ENCODE measurements at regions not wholly inside any gene's neighbourhood (a gene's known extent, or its start where the extent isn't known, plus 50 kb on each side); places are given as distances from the start of the nearest gene placed in this dataset.
"Not testable (repeated sequence)": the region's sequence is repeated elsewhere in the genome, so short reads cannot be mapped to it uniquely, and the experiment has no call there.

DNA sequence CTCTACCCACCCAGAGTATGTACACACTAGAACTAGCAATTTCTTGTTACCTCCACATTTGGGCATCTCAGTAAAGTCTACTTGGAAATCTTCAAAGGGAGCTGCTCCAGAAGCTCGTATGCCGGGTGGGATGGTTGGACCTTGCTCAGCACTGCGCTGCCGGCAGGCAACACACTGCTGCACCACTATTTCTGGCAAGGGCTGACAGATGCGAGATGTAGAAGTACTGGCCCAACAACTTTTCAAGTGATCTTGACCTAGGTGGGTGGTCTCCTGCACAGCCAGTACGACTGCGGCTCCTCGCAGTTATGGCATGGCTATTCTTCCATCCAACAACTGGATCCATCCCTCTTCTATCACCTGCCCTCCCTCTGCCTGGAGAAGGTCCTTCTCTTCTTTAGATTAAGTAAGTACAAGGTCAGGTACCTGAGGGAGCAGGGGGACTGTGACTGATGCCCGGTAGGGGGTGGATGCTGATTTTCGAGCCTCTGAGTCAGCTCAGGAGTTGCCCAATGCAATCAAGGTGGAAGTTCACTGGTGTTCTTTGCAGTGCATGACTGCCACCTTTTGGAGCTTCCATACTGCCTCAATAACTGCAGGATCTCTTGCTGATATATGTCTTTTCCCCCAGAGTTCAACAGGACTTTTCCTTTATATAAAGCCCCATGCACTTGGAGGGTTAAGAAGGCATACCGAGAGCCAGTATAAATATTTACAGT, 100.4 kb upstream of the SLC1A4 start:
- Histone ChIP-seq H3K27ac (no peak overlapping the region), H3K27me3 (peaks cover 4% of the 10 kb centered on the region), H3K4me3 (no peak overlapping the region), H3K4me1 (no peaks in the 10 kb centered on the region), H3K9me3 (no peaks in the 10 kb centered on the region), H3K36me3 (no peaks in the 10 kb centered on the region)
- intact Hi-C loops (cut with DNase I; ENCODE audit: low total_unique reads) (no loop called here), in situ Hi-C loops (cut with MboI; ENCODE audit: low pct_ligation_motif_present in 1 of 4, low pct_unique_long_range_greater_than_20kb in 1 of 4, low sequenced_read_pairs in 3 of 4) (loop anchor here (25.0 kb wide), 3 partner anchors 551 to 851 kb away; no protein-coding TSS in a partner anchor)
- 79% methylated on average over 11 of the region's 11 CpGs; no CpG with 5 or more reads in 1 of the 2 donors for WGBS, 2 donors (ENCODE audit: low coverage in 1 of 2)
- no peak for DNase-seq
- TF ChIP-seq POLR2AphosphoS5 (IDR thresholded peaks at IDR 0.05) (no peak), EP300 (IDR thresholded peaks at IDR 0.05; ENCODE audit: low read depth) (no peak), POLR2A (IDR thresholded peaks at IDR 0.05) (no peak)
- TF ChIP-seq, protein P1, sequence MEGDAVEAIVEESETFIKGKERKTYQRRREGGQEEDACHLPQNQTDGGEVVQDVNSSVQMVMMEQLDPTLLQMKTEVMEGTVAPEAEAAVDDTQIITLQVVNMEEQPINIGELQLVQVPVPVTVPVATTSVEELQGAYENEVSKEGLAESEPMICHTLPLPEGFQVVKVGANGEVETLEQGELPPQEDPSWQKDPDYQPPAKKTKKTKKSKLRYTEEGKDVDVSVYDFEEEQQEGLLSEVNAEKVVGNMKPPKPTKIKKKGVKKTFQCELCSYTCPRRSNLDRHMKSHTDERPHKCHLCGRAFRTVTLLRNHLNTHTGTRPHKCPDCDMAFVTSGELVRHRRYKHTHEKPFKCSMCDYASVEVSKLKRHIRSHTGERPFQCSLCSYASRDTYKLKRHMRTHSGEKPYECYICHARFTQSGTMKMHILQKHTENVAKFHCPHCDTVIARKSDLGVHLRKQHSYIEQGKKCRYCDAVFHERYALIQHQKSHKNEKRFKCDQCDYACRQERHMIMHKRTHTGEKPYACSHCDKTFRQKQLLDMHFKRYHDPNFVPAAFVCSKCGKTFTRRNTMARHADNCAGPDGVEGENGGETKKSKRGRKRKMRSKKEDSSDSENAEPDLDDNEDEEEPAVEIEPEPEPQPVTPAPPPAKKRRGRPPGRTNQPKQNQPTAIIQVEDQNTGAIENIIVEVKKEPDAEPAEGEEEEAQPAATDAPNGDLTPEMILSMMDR (IDR thresholded peaks at IDR 0.05): peak in 1 of 5 experiments; percentile 17

DNA sequence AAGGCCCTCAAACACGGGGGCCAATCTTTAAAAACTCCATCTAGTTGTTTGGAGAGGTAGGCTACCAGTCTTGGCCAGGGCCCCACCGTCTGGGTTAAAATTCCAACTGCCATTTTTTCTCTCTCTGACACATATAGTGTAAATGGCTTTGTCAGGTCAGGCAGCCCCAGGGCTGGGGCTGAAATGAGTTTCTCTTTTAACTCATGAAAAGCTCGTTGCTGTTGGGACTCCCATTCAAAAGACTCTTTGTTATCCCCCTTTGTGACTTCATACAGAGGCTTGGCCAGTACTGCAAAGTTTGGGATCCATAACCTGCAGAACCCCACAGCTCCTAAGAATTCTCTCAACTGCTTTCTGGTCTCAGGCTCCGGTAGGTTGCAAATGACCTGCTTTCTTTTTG, 99.4 kb upstream of the SLC1A4 start:
- H3K36me3 ChIP-seq: no peaks in the 10 kb centered on the region
- H3K27ac ChIP-seq: no peak overlapping the region
- H3K9me3 ChIP-seq: no peaks in the 10 kb centered on the region
- peaks cover 4% of the 10 kb centered on the region for H3K27me3 ChIP-seq
- H3K4me1 ChIP-seq: no peaks in the 10 kb centered on the region
- intact Hi-C loops (cut with DNase I; ENCODE audit: low total_unique reads) (no loop called here), in situ Hi-C loops (cut with MboI; ENCODE audit: low pct_ligation_motif_present in 1 of 4, low pct_unique_long_range_greater_than_20kb in 1 of 4, low sequenced_read_pairs in 3 of 4) (loop anchor here (25.0 kb wide), 3 partner anchors 553 to 853 kb away; no protein-coding TSS in a partner anchor)
- DNase-seq: no peak
- no peak overlapping the region for H3K4me3 ChIP-seq
- 83 to 100% methylated on average over 1 to 4 of the region's 4 CpGs for WGBS, 2 donors (ENCODE audit: low coverage in 1 of 2)
- TF ChIP-seq, protein P1 (IDR thresholded peaks at IDR 0.05): no peak
- TF ChIP-seq POLR2A (IDR thresholded peaks at IDR 0.05) (no peak), POLR2AphosphoS5 (IDR thresholded peaks at IDR 0.05) (no peak)

DNA sequence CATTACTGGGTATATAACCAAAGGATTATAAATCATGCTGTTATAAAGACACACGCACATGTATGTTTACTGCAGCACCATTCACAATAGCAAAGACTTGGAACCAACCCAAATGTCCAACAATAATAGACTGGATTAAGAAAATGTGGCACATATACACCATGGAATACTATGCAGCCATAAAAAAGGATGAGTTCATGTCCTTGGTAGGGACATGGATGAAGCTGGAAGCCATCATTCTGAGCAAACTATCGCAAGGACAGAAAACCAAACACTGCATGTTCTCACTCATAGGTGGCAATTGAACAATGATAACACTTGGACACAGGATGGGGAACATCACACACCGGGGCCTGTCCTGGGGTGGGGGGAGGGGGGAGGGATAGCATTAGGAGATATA, 92.6 kb upstream of the SLC1A4 start:
- intact Hi-C loops (cut with DNase I; ENCODE audit: low total_unique reads); H3K4me3 ChIP-seq; H3K27me3 ChIP-seq; H3K9me3 ChIP-seq; DNase-seq; H3K4me1 ChIP-seq; H3K36me3 ChIP-seq; H3K27ac ChIP-seq: not testable (repeated sequence)
- 56 to 92% methylated on average over 1 to 3 of the region's 3 CpGs for WGBS, 2 donors (ENCODE audit: low coverage in 1 of 2)
- in situ Hi-C loops (cut with MboI; ENCODE audit: low pct_ligation_motif_present in 1 of 4, low pct_unique_long_range_greater_than_20kb in 1 of 4, low sequenced_read_pairs in 3 of 4): loop anchor here (25.0 kb wide), 3 partner anchors 559 to 859 kb away; no protein-coding TSS in a partner anchor

DNA sequence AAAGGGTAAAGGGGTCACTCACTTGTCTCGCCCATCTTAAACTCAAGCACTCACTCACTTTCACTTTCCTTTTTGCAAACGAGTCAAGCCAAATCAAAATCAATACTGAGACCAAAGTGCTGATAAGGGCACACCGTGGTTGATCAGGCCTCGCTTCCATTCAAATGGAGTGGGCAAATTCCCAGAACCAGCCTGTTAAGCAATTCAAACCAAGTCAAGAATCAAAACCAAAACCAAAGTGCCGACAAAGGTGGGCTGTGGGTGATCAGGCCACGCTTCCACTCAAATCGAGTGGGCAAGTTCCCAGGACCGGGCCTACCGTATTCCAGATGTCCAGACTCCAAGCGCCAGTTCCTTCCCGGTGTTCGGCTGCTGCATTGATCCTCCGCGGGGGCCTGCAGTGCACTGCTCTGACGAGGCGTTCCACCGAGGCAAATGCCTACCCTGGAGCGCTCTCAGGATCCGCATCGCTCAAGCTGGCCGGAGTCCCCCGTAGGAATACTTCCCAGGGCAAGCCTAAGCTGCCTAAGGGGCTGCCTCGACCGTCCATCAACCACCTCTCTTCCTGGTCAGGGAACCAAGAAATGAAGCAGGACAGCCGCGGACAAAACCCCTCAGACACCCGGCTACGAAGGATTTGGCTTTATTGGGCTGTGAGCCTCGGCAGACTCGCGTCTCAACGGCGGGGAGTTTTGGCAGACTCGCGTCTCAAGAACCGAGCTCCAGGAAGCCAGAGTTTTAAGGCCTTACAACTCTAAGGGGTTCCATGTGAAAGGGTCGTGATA, 89.9 kb upstream of the SLC1A4 start:
- in situ Hi-C loops (cut with MboI; ENCODE audit: low pct_ligation_motif_present in 1 of 4, low pct_unique_long_range_greater_than_20kb in 1 of 4, low sequenced_read_pairs in 3 of 4): loop anchor here (25.0 kb wide), 3 partner anchors 562 to 862 kb away; no protein-coding TSS in a partner anchor
- H3K4me1 ChIP-seq: peaks cover 0 to 4% (median under 1%) of the 10 kb centered on the region in 4 donors
- DNase-seq: no peak
- H3K9me3 ChIP-seq: no peaks in the 10 kb centered on the region
- no peaks in the 10 kb centered on the region for H3K36me3 ChIP-seq
- intact Hi-C loops (cut with DNase I; ENCODE audit: low total_unique reads): no loop called here
- WGBS, 2 donors (ENCODE audit: low coverage in 1 of 2): 51 to 89% methylated on average over 2 to 36 of the region's 37 CpGs
- H3K27me3 ChIP-seq: no peaks in the 10 kb centered on the region
- H3K4me3 ChIP-seq: no peak overlapping the region
- H3K27ac ChIP-seq: no peak overlapping the region
- TF ChIP-seq, protein P1 (IDR thresholded peaks at IDR 0.05): no peak
- TF ChIP-seq POLR2AphosphoS5 (IDR thresholded peaks at IDR 0.05): no peak
- TF ChIP-seq EP300 (IDR thresholded peaks at IDR 0.05; ENCODE audit: low read depth): no peak
- TF ChIP-seq POLR2A (IDR thresholded peaks at IDR 0.05): no peak

DNA sequence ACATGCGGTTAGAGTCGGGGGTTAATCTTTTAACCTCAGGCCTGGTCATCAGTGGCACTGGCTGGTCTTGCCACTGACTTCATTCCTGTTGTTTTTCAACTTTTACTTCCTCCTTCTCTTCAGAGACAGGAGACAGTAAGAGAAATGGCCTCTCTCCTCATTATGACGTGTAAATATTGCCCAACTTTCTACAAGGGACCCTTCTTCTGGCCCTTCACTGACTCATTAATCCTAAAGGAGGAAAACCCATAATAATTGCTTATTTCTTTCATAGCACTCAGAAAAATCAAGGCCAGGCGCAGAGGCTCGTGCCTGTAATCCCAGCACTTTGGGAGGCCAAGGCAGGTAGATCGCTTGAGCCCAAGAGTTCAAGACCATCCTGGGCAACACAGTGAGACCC, 89.3 kb upstream of the SLC1A4 start:
- in situ Hi-C loops (cut with MboI; ENCODE audit: low pct_ligation_motif_present in 1 of 4, low pct_unique_long_range_greater_than_20kb in 1 of 4, low sequenced_read_pairs in 3 of 4): loop anchor here (25.0 kb wide), 6 partner anchors 262 to 863 kb away; no protein-coding TSS in a partner anchor
- H3K27ac ChIP-seq; DNase-seq; H3K9me3 ChIP-seq; H3K4me1 ChIP-seq; H3K4me3 ChIP-seq; H3K27me3 ChIP-seq; H3K36me3 ChIP-seq; intact Hi-C loops (cut with DNase I; ENCODE audit: low total_unique reads): not testable (repeated sequence)
- WGBS, 2 donors (ENCODE audit: low coverage in 1 of 2): 90 to 91% methylated on average over 4 to 6 of the region's 6 CpGs

All from transverse colon (tissue), 4 donors.